ENCODE measurements at regions not wholly inside any gene's neighbourhood (a gene's known extent, or its start where the extent isn't known, plus 50 kb on each side); places are given as distances from the start of the nearest gene placed in this dataset.

DNA sequence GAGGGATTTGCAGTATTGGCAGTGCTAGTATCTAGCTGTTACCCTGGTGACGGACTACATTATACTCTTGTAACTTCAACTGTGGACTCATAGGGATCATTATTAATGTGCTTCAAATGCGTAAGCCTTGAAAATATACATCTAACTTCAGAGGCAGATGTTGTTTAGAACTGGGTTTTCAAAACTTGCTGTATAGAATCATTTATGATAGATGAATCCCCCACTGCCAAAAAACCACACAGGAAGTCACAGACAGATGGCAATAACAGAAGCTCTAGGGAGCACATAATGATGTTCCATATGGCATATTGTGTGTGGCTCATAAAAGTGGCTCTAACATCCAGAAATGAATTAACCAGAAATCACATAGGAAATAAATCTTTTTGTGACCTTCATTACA, 62.3 kb upstream of the RELL1 start:
- TF ChIP-seq, protein P1, sequence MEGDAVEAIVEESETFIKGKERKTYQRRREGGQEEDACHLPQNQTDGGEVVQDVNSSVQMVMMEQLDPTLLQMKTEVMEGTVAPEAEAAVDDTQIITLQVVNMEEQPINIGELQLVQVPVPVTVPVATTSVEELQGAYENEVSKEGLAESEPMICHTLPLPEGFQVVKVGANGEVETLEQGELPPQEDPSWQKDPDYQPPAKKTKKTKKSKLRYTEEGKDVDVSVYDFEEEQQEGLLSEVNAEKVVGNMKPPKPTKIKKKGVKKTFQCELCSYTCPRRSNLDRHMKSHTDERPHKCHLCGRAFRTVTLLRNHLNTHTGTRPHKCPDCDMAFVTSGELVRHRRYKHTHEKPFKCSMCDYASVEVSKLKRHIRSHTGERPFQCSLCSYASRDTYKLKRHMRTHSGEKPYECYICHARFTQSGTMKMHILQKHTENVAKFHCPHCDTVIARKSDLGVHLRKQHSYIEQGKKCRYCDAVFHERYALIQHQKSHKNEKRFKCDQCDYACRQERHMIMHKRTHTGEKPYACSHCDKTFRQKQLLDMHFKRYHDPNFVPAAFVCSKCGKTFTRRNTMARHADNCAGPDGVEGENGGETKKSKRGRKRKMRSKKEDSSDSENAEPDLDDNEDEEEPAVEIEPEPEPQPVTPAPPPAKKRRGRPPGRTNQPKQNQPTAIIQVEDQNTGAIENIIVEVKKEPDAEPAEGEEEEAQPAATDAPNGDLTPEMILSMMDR (IDR thresholded peaks at IDR 0.05; ENCODE audit: extremely low read depth in 1 of 2, insufficient read depth in 1 of 2, low read depth in 1 of 2, low read length in 2 of 2), result no peak
- no peak for TF ChIP-seq POLR2A (IDR thresholded peaks at IDR 0.05; ENCODE audit: low read depth, low read length)
- no peak for TF ChIP-seq EZH2 (IDR thresholded peaks at IDR 0.05; ENCODE audit: borderline replicate concordance, low read depth, low read length, severe bottlenecking)
- TF ChIP-seq, protein P2, sequence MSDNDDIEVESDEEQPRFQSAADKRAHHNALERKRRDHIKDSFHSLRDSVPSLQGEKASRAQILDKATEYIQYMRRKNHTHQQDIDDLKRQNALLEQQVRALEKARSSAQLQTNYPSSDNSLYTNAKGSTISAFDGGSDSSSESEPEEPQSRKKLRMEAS (IDR thresholded peaks at IDR 0.05; ENCODE audit: insufficient read depth, insufficient read length), result no peak
- TF ChIP-seq FOS (IDR thresholded peaks at IDR 0.05; ENCODE audit: borderline replicate concordance, insufficient read depth, low read length), result no peak
- no peak for TF ChIP-seq JUN (IDR thresholded peaks at IDR 0.05; ENCODE audit: borderline replicate concordance, insufficient read depth, insufficient read length, low read depth)
- no peak for TF ChIP-seq POLR2AphosphoS5 (IDR thresholded peaks at IDR 0.05; ENCODE audit: insufficient read depth, low read depth, low read length)
- no peak for TF ChIP-seq GATA2 (IDR thresholded peaks at IDR 0.05; ENCODE audit: insufficient read depth, insufficient read length, low read depth, low read length)
- TF ChIP-seq MYC (IDR thresholded peaks at IDR 0.05; ENCODE audit: low read depth, low read length), result no peak

All from endothelial cell of umbilical vein (primary cell).